Neural cell (in vitro differentiated cells): ENCODE measurements at regions not wholly inside any gene's neighbourhood (a gene's known extent, or its start where the extent isn't known, plus 50 kb on each side); places are given as distances from the start of the nearest gene placed in this dataset.

Experiments
- H2AFZ ChIP-seq: fragments of 200-600, 300-800 bp; sonication (generic), shearing (Covaris generic); 2 replicates; pipeline ENCODE4 v1.6.0; 2014; ENCODE audit warnings: low read depth, mild to moderate bottlenecking, antibody characterized with exemption, low read length, moderate library complexity
- H3F3A ChIP-seq: fragments of 200-600 bp; shearing (Covaris generic); 2 replicates; pipeline ENCODE4 v1.6.1; 2016; ENCODE audit warnings: mild to moderate bottlenecking, moderate library complexity, mixed read lengths, antibody characterized with exemption, low read length; ENCODE audit not compliant: insufficient read depth, poor library complexity, severe bottlenecking
- H3K27ac ChIP-seq: fragments of 200-600, 300-800 bp; sonication (generic), shearing (Covaris generic); 2 replicates; pipeline ENCODE4 v1.5.1; 2014; ENCODE audit warnings: mild to moderate bottlenecking, low read length, moderate library complexity
- H3K27me3 ChIP-seq: fragments of 300-800, 200-600 bp; sonication (generic), shearing (Covaris generic); 2 replicates; pipeline ENCODE4 v1.6.0; 2014; ENCODE audit warnings: mild to moderate bottlenecking, low read depth, low read length, moderate library complexity; ENCODE audit not compliant: insufficient read depth
- H3K36me3 ChIP-seq: fragments of 300-800, 200-600 bp; sonication (generic), shearing (Covaris generic); 2 replicates; pipeline ENCODE4 v1.5.1; 2014; ENCODE audit warnings: mild to moderate bottlenecking, antibody characterized with exemption, low read length, moderate library complexity; ENCODE audit not compliant: insufficient read depth
- H3K4me2 ChIP-seq: fragments of 300-800, 200-600 bp; sonication (generic), shearing (Covaris generic); 2 replicates; pipeline ENCODE4 v1.6.0; 2014; ENCODE audit warnings: mild to moderate bottlenecking, low read length
- H3K4me3 ChIP-seq: fragments of 300-800, 200-600 bp; sonication (generic), shearing (Covaris generic); 2 replicates; pipeline ENCODE4 v1.5.1; 2014; ENCODE audit warnings: mild to moderate bottlenecking, low read length, moderate library complexity
- H3K79me2 ChIP-seq: fragments of 200-600 bp; shearing (Covaris generic); replicated peaks from 2 replicates; pipeline ENCODE4 v1.6.0; 2014; ENCODE audit warnings: mild to moderate bottlenecking, low read length, moderate library complexity; ENCODE audit not compliant: insufficient read depth
- H3K9ac ChIP-seq: fragments of 300-800, 200-600 bp; sonication (generic), shearing (Covaris generic); 2 replicates; pipeline ENCODE4 v1.6.1; 2016; ENCODE audit warnings: mild to moderate bottlenecking, low read length, mixed read lengths
- H3K9me2 ChIP-seq: fragments of 200-600 bp; shearing (Covaris generic); 2 replicates; pipeline ENCODE4 v1.6.1; 2016; ENCODE audit warnings: mild to moderate bottlenecking, low read length, mixed read lengths; ENCODE audit not compliant: insufficient read depth
- H3K9me3 ChIP-seq: fragments of 200-600, 300-800 bp; sonication (generic), shearing (Covaris generic); 2 replicates; pipeline ENCODE4 v1.6.1; 2016; ENCODE audit warnings: mild to moderate bottlenecking, mixed run types, low read length, moderate library complexity, mixed read lengths
- H4K20me1 ChIP-seq: fragments of 200-600 bp; shearing (Covaris generic); 2 replicates; pipeline ENCODE4 v1.6.1; 2016; ENCODE audit warnings: mild to moderate bottlenecking, mixed run types; ENCODE audit not compliant: insufficient read depth
- EP300 ChIP-seq: fragments of 450-650 bp; conservative IDR thresholded peaks from 2 replicates; pipeline ENCODE4 v1.6.1; 2014; ENCODE audit warnings: antibody characterized with exemption, mild to moderate bottlenecking, moderate library complexity; ENCODE audit not compliant: poor library complexity, severe bottlenecking
- EZH2 ChIP-seq: fragments of 200-600, 300-800 bp; shearing (Covaris generic), sonication (generic); IDR thresholded peaks from 2 replicates; pipeline ENCODE4 v1.6.1; 2014; ENCODE audit warnings: antibody characterized with exemption, low read length, borderline replicate concordance, mild to moderate bottlenecking; ENCODE audit not compliant: insufficient read depth, poor library complexity, severe bottlenecking
- MXI1 ChIP-seq: fragments of 450-650 bp; conservative IDR thresholded peaks from 2 replicates; pipeline ENCODE4 v1.6.1; 2014; ENCODE audit warnings: antibody characterized with exemption, mild to moderate bottlenecking; ENCODE audit not compliant: poor library complexity, severe bottlenecking
- POLR2AphosphoS5 ChIP-seq: IDR thresholded peaks from 2 replicates; pipeline ENCODE4 v1.6.1; 2012
- RAD21 ChIP-seq: fragments of 450-650 bp; conservative IDR thresholded peaks from 2 replicates; pipeline ENCODE4 v1.6.1; 2014; ENCODE audit warnings: antibody characterized with exemption, mild to moderate bottlenecking, moderate library complexity
- SMC3 ChIP-seq: fragments of 450-650 bp; conservative IDR thresholded peaks from 2 replicates; pipeline ENCODE4 v1.6.1; 2014; ENCODE audit warnings: antibody characterized with exemption, mild to moderate bottlenecking, moderate library complexity; ENCODE audit not compliant: poor library complexity
- TAF1 ChIP-seq: IDR thresholded peaks from 2 replicates; pipeline ENCODE4 v1.6.1; 2012; ENCODE audit warnings: low read depth
- TF ChIP-seq, protein P1 (sequence below): fragments of 450-650 bp; IDR thresholded peaks from 2 replicates; pipeline ENCODE4 v1.5.1; 2014; ENCODE audit warnings: antibody characterized with exemption, mild to moderate bottlenecking, moderate library complexity; ENCODE audit not compliant: poor library complexity, severe bottlenecking
- TF ChIP-seq, protein P2 (sequence below): IDR thresholded peaks from 2 replicates; pipeline ENCODE4 v1.6.1; 2012; ENCODE audit warnings: borderline replicate concordance

GRCh38 chr1:56334047-56334446, 245.3 kb downstream of the PLPP3 start:
- no peaks in the 10 kb centered on the region for H3K79me2 ChIP-seq
- H2AFZ ChIP-seq = no peak overlapping the region
- H3K4me2 ChIP-seq = no peak overlapping the region
- no peaks in the 10 kb centered on the region for H3K36me3 ChIP-seq
- H3K9me2 ChIP-seq = no peaks in the 10 kb centered on the region
- H3K4me3 ChIP-seq = no peak overlapping the region
- H3K9me3 ChIP-seq = no peaks in the 10 kb centered on the region
- TF ChIP-seq EZH2 (no peak), POLR2AphosphoS5 (no peak), EP300 (no peak), RAD21 (no peak), MXI1 (no peak), SMC3 (no peak), TAF1 (no peak)
- TF ChIP-seq, protein P1, sequence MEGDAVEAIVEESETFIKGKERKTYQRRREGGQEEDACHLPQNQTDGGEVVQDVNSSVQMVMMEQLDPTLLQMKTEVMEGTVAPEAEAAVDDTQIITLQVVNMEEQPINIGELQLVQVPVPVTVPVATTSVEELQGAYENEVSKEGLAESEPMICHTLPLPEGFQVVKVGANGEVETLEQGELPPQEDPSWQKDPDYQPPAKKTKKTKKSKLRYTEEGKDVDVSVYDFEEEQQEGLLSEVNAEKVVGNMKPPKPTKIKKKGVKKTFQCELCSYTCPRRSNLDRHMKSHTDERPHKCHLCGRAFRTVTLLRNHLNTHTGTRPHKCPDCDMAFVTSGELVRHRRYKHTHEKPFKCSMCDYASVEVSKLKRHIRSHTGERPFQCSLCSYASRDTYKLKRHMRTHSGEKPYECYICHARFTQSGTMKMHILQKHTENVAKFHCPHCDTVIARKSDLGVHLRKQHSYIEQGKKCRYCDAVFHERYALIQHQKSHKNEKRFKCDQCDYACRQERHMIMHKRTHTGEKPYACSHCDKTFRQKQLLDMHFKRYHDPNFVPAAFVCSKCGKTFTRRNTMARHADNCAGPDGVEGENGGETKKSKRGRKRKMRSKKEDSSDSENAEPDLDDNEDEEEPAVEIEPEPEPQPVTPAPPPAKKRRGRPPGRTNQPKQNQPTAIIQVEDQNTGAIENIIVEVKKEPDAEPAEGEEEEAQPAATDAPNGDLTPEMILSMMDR = no peak
- TF ChIP-seq, protein P2, sequence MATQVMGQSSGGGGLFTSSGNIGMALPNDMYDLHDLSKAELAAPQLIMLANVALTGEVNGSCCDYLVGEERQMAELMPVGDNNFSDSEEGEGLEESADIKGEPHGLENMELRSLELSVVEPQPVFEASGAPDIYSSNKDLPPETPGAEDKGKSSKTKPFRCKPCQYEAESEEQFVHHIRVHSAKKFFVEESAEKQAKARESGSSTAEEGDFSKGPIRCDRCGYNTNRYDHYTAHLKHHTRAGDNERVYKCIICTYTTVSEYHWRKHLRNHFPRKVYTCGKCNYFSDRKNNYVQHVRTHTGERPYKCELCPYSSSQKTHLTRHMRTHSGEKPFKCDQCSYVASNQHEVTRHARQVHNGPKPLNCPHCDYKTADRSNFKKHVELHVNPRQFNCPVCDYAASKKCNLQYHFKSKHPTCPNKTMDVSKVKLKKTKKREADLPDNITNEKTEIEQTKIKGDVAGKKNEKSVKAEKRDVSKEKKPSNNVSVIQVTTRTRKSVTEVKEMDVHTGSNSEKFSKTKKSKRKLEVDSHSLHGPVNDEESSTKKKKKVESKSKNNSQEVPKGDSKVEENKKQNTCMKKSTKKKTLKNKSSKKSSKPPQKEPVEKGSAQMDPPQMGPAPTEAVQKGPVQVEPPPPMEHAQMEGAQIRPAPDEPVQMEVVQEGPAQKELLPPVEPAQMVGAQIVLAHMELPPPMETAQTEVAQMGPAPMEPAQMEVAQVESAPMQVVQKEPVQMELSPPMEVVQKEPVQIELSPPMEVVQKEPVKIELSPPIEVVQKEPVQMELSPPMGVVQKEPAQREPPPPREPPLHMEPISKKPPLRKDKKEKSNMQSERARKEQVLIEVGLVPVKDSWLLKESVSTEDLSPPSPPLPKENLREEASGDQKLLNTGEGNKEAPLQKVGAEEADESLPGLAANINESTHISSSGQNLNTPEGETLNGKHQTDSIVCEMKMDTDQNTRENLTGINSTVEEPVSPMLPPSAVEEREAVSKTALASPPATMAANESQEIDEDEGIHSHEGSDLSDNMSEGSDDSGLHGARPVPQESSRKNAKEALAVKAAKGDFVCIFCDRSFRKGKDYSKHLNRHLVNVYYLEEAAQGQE = no peak
- H3K9ac ChIP-seq = no peak overlapping the region
- H3F3A ChIP-seq = no peaks in the 10 kb centered on the region
- H4K20me1 ChIP-seq = no peaks in the 10 kb centered on the region
- H3K27ac ChIP-seq = no peak overlapping the region
- no peaks in the 10 kb centered on the region for H3K27me3 ChIP-seq

- H3F3A ChIP-seq = no peaks in the 10 kb centered on the region
- no peak overlapping the region for H3K27ac ChIP-seq
- H3K27me3 ChIP-seq = no peaks in the 10 kb centered on the region
- H3K36me3 ChIP-seq = no peaks in the 10 kb centered on the region
- no peaks in the 10 kb centered on the region for H3K9me3 ChIP-seq
- no peak overlapping the region for H3K9ac ChIP-seq
- no peak overlapping the region for H3K4me2 ChIP-seq
- no peaks in the 10 kb centered on the region for H3K9me2 ChIP-seq
- H3K79me2 ChIP-seq = no peaks in the 10 kb centered on the region
- H3K4me3 ChIP-seq = no peak overlapping the region
- no peaks in the 10 kb centered on the region for H4K20me1 ChIP-seq
- TF ChIP-seq, protein P1 = no peak
- TF ChIP-seq SMC3 = no peak
- TF ChIP-seq EP300 = no peak
- TF ChIP-seq, protein P2 = no peak
- no peak for TF ChIP-seq TAF1
- no peak for TF ChIP-seq POLR2AphosphoS5
- TF ChIP-seq EZH2 = no peak
- TF ChIP-seq MXI1 = no peak
- TF ChIP-seq RAD21 = no peak
- no peak overlapping the region for H2AFZ ChIP-seq
Observed at GRCh38 chr1:56333461-56333860, 245.9 kb downstream of the PLPP3 start.
